Activated CD8-positive, alpha-beta memory T cell treated with anti-CD3 and anti-CD28 coated beads, Interleukin-2, amount 50 U/mL, for 1 hour (primary cell): ENCODE measurements at regions not wholly inside any gene's neighbourhood (a gene's known extent, or its start where the extent isn't known, plus 50 kb on each side); places are given as distances from the start of the nearest gene placed in this dataset.

ENCODE experiments used
- DNase-seq: peaks from one replicate; pipeline ENCODE4 v3.0.0-alpha.2; 2020; ENCODE audit errors: extremely low read depth

DNA sequence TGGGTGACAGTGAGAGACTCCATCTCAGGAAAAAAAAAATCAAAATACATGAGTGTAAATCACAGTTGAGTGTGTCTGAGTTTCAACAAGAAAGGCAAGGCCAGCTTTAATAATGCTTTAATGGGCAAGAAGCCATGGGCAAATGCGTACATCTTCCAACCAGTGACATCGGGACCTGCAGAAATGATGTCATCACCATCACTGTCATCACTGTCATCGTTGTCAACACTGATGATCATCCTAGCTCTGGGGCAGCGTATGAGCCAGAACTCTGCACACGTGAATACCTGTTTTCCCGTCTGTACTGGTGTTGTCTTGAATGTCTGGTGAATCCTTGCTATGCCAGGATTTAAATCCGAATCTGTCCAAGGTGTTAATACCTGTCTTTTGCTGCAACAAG is 712.5 kb downstream of the BRD1 start:
- no peak for DNase-seq

DNA sequence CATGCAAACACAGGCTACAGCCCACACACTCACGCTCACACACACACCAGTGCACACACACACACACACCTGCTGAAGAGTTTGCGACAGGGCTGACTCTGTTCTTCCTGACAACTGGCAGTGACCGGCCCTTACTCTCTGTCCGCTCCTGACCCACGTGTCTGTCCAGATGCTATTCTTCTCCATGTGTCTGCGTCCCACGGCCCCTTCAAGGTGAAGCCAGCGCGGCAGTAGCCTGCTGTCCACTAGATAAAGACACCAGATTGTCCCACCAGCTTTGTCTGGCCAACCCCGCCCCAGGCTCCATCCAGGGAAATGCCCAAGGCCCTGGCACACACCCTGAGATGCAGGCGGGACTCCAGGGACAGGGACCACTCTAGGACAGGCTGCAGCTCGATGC is 713.9 kb downstream of the BRD1 start:
- no peak for DNase-seq

DNA sequence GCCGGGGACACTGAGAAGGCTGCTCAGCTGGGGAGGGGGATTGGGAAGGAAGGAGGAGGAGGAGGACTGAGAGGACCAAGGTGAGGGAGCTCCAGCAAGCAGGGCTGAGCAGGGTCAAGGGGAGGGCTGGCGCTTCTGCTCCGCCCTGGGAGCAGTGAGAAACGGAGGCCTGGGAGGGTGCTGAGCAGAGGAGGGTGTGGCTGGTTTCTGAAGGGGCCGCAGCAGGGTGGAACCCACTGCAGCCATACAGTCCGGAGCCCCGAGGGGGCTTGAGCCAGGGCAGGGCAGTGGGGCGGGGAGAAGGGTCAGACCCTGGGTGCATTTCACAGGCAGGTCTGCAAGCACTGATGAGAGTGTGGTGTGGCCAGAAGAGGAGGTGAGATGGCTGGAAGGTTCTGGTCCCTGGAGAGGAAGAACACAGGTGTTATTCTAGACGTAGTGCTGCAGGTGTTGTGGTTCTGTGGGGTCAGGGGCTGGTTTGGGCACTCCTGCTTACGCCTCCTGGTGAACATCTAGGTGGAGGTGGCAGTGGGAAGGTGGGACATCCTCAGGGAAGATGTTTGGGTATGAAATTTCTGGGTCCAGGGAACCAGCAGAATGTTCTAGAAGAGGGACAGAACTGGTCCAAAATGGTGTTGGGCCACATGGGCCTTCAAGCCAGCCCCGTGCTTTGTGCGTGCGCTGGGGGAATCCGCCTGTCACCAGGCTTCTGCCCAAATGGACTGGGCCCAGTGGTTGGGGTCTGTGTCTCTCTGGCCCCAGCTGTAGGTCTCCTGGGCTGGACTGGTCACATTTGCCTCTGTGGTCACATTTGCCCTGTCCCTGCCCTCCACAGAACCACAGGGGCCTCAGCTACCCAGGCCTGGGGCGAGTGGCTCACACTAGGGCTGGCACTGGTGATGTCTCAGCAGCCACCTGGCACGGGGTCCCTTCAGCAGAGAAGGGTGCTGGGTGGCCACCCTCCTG is 714.7 kb downstream of the BRD1 start:
- no peak for DNase-seq

DNA sequence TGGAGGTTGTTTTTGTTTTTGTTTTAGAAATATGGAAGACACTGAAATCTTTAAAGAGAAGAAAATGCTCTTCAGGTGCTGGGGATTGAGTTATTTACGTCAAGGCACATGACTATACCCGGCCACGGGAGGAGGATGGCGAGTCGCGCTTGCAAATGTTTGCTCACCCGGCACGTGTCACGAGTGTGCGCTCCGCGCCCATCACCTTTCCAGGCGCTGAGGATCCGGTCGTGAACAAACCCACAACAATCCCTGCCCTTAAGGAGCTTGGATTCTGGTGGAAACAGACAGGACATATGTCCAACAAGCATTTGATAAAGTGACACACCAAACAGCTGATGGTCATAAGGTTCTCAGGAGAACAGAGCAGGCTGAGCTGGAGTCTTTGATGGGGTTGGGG is 715.5 kb downstream of the BRD1 start:
- no peak for DNase-seq

DNA sequence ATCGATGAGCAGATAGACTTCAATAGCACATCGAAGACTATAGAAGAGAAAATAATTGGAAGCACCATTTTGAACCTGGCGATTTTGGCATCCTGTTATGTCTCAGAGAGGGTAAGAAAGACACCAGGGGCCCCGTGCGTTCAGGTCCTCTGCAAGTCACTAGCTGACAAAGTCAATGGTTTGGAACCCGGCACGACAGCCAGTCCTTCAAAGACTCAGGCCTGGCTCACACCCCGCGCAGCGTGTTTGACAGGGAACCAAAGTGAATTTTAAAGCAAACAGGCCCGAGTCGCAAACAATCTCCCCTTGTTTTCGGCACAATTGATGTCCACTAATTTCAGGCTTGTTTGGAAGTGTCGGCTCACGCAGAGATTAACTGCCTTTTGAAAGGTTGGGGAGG is 716.6 kb downstream of the BRD1 start:
- DNase-seq: no peak

DNA sequence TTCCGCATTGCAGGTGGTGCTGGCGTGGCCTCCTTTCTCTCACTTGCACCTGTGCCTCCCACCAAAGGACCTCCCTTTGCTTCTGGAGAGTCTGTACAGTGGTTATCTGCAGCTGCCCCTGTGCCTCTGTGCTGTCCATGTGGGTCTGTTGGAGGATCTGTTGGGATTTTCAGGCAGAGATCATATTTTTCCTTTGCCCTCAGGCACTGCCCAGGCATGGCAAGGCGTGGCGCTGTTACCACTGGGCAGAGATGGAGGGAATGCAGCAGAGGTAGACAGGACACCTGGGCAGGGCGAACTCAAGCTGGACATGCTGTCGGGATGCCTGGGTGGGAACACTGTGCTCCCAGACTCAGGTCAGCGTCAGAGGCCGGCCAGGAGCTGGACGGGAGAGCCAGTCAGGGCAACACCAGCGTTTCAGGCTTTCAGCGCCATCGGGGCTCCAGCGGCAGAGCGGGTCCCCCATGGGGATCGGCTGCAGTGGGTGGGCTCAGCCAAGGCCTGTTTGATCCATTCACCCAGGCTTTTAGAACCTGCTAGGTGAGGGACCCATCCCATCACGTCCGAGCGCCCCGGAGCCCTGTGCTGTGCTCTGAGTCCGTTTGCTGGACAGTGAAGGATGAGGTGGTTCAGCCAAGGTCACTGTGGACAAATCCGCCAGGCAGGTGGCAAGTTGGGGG is 718.9 kb downstream of the BRD1 start:
- DNase-seq: no peak

DNA sequence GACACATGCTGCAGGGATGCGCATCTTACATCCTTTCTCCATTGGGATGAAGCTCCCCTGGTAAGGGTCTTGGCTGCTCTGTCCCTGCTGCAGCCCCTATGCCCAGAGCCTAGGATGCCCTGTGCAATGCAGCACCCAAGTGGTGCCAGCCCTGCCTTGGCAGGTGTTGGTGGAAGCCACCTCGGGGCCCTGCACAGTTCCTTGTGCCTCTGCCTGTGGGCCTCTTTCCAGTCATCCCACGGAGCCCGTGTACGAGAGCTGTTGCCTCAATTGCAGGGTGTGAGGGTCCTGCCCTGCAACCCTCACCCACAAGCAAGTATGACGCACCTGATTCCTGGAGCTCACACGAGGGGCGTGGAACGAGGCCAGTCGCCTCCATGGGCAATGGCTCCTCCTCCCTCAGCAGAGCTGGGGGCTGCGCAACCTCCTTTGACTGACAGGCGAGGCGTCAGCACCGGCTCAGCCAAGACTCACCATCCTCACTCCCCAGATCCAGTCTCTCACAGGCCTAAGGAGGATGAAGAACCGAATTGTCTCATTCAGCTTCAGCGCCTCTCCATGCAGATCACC is 719.6 kb downstream of the BRD1 start:
- no peak for DNase-seq

DNA sequence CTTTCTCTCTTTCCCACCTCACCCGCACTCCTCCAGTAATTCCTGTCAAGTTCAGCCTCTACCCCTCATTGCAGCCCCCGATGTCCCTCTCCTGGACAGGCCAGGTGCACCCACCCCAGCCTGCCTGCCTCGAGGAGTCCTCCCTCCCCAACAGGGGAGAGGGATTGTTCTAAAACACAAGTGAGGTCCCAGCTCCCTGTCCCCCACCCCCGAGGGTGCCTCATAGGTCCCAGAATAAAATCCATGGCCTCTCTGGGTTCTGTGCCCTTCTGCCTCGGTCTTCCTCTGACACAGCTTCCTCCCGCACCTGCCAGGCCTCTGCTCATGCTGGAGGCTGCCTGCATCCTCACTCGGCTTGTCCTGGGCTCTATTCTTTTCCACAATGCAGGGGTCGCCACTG is 720.1 kb downstream of the BRD1 start:
- DNase-seq: no peak

DNA sequence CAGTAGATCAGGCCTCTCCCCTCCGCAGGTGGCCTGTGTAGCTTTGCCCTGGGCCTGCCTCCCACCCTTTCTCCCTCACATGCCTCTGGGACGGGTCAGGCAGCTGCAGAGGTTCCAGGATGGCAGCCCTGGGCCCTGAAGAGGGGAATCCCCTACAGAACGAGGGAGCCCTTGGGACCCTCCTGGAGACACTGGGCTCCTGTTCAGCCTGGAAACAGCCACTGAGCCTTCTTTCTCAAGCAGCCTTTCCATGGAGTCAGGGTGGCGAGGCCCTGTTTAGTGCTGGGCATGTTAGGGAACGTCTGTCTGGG is 720.9 kb downstream of the BRD1 start:
- DNase-seq: no peak

DNA sequence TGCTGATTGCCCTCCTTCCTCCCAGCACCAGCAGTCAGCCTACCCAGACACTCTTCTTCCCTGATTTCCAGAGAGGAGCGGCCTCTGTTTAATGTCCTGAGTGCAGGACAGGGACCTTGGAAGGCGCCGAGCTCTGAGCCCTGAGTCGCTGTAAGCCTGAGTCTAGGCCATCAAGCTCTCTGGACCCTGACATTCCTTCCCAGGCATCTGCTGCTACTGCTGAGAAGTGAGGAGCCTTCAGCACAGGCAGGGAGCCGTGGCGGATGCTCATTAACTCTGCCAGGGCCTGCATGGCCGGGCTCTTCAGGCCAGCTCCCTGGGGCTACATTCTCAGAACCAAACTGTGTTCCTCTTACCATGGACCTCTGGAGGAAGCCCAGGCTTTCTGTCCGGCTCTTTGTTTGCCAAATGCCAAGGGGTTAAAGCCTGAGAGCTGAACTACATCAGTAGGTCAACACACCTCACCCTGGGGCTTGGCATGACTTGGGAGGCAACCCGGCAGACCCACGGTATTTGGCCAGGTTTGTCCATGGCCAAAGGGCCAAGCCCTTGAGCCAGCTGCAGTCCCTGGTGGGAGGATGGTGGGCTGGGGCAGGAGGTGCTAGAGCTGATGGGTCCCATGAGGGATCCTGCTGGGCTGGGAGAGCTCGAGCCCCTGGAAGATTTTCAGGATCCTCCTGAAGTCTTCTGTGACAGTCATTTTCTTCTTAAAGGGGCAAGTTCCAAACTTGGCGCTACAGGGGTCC is 721.4 kb downstream of the BRD1 start:
- DNase-seq: no peak

DNA sequence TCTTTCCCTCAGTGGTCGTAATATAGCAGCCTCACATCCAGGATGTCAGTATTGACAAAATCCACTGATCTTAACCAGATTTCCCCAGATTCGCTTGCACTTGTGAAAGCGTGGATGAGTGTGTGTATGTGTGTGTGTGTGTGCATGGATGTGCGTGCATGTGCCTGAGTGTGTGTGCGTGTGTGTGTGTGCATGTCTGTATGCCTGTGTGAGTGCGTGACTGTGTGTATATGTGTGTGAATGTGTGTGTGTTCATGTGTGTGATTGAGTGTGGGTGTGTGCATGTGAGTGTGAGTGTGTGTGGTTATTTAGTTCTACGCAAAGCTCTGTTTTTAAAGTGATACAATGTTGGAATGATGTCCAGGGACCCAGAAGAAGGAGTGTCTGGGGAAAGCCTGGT is 723.2 kb downstream of the BRD1 start:
- DNase-seq: no peak

DNA sequence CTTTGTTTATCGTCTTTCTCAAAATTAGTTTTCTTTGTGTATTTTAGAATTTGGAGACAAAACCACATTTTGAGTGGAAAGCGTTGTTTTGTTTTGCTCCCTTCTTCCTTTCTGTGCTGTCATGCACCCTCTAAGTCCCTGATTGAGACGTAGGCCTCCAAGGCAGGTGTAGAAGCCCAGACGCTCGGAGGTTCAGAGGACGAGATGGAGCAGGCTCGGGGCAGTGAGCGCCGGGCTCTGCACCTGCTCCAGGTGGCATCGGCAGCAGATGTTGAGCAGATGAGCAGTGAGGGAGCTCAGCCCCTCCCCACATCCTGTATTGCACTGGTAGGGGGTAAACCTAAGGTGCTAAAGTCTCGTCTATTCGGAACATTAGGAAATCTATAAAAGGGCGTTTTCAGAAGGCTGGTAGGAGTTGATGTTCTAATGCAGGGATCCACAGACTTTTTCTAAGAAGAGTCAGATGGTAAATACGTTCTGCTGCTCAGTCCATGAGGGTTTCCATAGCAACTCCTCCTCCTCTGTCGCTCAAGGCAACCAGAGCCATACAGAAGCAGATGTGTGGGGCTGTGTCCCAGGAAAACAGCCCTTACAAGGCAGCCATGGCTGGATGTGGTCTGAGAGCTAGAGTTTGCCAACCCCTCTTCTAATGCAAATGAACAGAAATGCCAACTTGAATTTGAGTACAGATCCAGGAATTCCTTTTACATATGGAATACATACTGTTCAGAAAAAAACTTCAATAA is 724.2 kb downstream of the BRD1 start:
- DNase-seq: no peak

DNA sequence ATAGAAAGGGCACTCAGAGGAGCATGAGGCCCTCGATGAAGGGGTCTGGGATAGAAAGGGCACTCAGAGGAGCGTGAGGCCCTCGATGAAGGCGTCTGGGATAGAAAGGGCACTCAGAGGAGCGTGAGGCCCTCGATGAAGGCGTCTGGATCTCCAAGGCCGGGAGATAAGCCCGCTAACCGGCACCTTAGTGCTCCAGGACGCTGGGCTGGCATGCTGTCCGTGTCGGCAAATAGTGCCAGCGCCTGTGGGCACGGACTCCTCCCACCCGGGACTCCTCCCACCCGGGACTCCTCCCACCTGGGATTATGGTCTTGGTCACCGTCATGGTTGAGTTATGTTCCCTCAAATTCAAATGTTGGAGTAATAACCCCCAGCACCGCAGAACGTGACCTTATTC is 725.3 kb downstream of the BRD1 start:
- no peak for DNase-seq

DNA sequence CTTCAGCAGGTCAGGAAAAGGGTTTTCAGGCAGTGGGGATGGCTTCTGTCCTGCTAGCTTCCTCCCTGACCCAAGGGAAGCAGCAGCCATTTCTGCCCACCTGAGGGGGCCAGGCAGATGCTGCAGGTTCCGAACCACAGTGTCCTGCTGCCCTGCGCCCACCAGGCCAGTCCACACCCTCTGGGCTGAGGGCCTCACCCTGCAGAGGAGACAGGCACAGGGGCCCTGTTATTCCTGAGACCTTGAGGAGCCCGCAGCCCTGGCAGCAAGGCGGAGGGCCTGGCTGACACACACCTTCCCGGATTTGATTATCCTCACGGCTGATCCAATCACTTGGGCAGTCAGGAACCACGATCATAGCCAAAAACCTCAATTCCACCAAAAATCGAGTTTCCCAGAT is 725.8 kb downstream of the BRD1 start:
- no peak for DNase-seq

DNA sequence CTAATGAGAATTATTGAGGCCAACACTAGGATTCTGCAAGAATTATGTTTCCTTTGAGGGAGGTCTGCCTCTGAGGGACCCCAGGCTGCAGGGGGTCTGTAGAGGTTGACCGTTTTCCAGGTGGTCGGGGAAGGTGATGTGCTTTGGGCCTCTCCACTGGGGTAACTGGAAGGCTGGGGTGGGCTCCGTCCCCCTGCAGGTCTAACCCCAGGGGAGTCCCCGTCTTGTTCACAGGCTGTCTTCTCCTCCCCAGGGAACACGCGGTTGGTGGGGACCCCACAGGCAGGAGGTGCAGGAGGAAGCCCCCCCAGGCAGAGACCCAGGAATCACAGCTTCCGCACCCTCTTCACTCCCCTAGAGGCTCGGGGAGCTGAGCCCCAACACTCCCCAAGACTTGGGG is 726.4 kb downstream of the BRD1 start:
- DNase-seq: no peak

DNA sequence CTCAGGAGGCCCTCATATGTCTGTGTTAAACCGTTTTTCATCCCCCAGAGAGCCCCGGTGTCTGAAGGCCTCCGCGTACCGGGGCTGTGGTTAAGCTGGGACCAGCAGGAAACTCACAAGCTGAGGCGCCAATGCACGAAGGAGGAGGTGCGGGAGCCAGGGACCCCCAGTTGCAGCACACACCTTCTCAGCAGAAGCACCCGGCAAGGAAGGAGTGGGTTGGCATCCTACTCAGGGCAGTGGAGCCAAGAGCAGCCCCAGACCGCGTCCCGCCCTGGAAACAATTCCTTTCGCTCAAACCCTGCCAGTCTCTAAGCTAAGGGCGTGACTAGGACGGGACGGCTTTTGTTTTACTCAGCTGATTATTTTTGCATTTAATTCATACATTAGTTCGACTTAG is 726.9 kb downstream of the BRD1 start:
- DNase-seq: no peak

DNA sequence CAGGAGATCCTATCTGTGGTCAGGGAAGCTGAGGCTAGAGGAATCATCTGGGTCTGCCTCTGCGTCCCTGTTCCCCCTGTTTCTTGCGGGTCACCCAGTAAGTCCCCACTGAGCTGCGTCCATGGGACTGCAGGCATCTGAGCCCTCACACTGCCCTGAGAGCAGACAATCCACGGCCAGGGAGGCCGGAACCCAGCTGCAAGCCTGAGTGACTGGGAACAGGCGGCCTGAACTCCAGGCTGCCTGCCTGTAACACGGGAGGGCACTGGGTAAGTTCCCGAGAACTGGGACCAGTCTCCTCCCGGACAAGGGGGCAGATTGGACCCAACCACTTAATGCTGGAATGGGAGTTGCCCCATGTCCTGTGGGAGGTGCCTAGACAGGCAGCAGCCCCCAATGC is 727.4 kb downstream of the BRD1 start:
- no peak for DNase-seq

DNA sequence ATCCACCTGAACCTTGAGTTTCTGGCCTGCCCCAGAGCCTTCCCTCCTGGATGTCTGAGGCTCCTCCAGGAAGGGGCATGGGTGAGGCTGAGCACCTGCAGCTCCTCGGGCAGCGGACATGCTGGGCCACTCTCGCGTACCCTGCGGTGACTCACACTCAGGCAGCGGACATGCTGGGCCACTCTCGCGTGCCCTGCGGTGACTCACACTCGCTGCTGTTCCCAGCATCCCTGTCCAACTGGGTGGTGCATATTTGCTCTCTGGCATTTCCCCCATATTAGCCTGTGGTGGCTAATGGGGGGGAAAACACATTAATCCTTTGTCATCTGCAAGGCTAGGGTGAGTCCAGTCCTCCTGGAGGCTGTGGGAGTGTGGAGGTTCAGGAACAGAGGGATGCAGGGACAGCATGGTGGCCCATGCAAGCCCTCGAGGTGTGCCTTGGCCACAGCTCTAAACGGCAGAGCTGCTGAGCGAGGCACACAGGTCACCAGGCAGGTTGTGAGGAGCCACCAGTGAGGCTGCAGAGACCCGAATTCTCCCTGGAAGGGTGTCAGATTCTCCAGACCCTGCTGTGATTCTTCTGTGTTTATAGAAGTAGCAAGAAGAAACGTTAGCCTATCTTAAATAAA is 728.1 kb downstream of the BRD1 start:
- no peak for DNase-seq

DNA sequence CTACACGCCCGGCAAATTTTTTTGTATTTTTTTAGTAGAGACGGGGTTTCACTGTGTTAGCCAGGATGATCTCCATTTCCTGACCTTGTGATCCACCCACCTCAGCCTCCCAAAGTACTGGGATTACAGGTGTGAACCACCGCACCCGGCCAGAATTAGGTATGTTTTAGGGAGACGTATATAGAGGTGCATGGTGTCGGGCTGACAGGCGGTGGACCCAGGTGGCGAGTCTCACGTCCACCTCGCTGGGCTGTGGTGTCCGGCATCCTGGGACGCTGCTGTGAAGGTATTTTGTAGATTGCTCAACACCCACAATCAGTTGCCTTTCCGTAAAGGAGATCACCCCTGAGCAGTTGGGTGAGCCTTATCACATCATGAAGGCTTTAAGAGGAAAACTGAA is 728.6 kb downstream of the BRD1 start:
- no peak for DNase-seq

DNA sequence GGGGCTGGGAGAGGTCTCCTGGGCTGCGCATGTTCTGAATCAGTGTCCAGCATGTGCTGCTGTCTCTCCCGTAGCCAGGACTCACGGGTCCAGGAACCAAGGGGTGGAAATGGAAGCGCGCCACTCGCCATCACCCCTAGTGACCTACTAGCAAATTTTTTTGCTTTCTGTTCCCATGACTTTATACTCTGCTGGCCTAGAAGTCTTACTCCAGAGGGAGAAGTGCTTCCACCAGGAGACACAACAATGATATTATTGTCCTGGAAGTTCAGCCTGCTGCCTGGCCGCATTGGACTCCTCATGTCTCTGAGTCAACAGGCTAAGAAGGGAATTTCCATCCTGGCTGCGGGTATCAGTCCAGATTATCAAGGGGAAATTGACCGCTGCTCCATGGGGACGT is 729.7 kb downstream of the BRD1 start:
- no peak for DNase-seq
